ENCODE measurements at regions not wholly inside any gene's neighbourhood (a gene's known extent, or its start where the extent isn't known, plus 50 kb on each side); places are given as distances from the start of the nearest gene placed in this dataset.
A peak's percentile ranks its signal among the peaks of the same experiment; 100 is the strongest.
"Not testable (repeated sequence)": the region's sequence is repeated elsewhere in the genome, so short reads cannot be mapped to it uniquely, and the experiment has no call there.

DNA sequence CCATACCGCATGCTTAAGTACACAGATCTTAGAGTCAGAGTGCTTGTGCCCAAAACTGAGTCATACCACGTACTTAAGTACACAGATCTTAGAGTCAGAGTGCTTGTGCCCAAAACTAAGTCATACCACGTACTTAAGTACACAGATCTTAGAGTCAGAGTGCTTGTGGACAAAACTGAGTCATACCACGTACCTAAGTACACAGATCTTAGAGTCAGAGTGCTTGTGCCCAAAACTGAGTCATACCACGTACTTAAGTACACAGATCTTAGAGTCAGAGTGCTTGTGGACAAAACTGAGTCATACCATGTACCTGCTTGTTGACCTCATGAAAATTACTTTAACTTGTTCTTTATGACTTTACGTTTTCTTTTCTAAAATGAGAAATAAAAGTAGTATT, 233.7 kb upstream of the NETO1 start:
- not testable (repeated sequence) for DNase-seq (ENCODE audit: low spot score)

DNA sequence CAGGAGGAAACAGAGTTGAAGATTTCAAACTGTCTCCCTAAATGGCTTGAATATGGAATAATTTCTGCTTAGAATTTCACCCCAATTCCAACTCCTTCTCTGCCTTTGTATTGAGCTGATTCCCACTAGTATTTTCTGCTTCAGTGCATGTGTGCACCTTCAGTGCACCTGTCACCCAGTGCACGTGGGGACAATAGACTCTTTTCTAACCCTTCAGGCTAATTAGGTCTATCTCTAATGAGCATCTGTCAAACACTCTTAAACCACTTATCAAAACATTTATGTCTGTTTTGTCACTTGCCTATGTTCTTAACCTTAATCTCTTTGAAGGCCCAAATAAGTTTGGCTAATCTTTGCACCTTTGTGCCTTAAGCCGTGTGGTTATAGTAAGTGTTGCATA, 232.0 kb upstream of the NETO1 start:
- DNase-seq (ENCODE audit: low spot score): no peak

DNA sequence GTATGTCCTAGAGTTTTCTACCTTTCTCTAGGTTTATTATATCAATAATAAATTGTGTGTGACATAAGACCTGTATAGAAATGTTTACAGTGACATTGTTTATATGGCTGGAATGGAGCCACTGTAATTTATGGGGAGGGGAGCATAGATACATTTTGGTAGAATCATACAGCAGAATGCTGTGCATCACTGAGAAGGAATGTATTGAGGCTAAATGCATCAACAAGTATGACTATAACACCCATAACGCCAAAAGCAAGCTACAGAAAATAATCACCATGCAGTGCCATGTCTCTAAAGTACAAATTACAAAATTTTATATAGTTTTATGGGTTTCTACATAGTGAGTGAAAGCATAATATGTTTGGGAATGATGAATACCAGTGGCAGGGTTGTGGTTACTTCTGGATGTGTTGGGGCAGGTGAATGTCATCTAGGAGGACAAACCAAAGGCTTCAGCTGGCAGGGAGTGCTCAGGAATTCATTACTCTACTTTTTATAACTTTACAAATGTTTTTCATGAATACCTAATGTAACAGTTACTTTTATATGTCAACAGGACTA, 226.0 kb upstream of the NETO1 start:
- no peak for DNase-seq (ENCODE audit: low spot score)

DNA sequence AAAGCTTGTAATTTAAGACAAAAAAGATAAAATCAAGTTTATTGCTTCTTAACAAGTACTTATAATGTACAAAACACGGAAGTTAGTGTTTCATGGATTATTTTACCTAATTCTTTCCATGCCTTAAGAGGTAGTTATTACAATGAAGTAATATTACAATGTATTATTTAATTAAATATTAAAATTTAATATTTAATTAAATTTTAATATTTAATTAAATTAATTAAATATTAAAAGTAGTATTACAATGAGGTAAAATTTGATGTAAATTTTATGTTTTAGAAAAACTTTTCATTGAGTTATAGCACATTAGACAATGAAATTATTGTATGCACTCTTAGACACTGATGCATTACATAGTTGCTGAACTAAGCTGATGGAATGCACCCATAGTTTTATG, 220.7 kb upstream of the NETO1 start:
- DNase-seq (ENCODE audit: low spot score): no peak

DNA sequence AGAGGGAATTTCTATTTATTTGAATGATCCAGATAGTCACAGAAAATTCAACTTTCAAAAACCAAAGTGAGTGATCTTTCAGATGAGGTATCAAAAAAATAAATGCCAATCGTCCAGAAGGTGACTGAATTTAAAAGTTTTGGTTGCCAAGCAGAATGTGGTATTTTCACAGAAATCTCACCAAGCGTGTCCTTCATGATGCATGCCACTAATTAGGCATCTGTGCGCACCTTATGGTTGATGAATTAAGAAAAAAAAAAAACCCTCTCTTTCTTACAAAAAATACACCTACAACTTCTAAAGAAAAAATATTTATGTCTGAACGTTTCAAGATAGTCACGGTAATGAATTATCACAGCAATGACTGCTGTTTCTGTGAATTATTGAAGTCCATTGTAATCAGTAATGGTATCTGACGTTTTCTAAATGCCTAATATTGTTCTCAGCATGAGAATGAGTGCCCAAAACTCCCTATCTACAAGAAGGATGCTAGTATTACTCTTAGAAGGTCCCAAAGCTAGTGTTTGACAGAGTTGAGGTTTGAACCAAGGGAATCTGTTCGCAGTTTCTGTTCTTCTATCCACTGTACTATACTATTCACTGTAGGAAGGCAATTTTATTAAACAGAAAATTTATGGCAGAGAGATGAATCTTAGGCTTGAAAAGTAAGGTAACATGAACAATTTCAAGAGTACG, 219.6 kb upstream of the NETO1 start:
- no peak for DNase-seq (ENCODE audit: low spot score)

- no peak for DNase-seq (ENCODE audit: low spot score)
These were observed 212.1 kb upstream of the NETO1 start for GRCh38 chr18:73079920-73080319.

GRCh38 chr18:73060666-73061288, 193.0 kb upstream of the NETO1 start:
- DNase-seq (ENCODE audit: low spot score): no peak

GRCh38 chr18:73059280-73059679, 191.5 kb upstream of the NETO1 start:
- no peak for DNase-seq (ENCODE audit: low spot score)

GRCh38 chr18:73047688-73048087, 179.9 kb upstream of the NETO1 start:
- DNase-seq (ENCODE audit: low spot score): no peak

- DNase-seq (ENCODE audit: low spot score): no peak
These were observed 177.2 kb upstream of the NETO1 start for GRCh38 chr18:73045037-73045436.

DNA sequence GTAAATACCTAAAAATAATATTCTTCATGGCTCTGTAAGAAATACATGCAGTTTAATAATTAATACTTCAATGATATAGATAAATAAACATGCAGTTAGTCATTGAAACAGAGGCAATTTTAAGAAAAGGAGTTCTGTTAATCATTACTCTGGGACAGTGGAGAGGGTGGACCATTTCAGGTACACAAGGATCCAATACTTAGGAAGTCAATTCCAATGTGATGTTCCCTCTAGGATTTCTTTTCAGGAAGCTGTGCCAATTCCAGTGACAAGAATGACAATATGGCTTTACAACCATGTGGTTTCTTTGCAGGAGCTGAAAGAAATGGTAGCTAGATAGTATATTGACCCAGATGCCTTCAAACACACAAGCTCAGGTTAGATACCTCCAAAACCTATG, 175.8 kb upstream of the NETO1 start:
- DNase-seq (ENCODE audit: low spot score): no peak

DNA sequence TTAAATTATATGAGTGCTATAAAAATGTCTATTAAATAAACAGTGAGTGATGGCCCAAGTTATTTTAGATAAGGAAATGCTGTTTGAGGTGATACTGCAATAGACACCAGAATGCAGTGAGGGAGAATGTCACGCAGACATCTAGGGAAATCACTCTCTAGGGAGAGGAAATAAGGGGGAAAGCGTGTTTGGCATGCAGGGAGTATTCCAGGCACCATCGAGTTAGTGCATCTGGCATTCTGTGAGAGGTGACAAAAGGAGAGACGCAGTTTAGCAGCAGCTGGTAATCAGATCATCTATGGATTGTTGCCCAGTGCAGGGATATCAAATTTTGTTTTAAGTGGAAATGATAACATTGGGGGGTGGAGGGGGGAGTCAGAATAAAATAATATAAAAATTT, 175.4 kb upstream of the NETO1 start:
- no peak for DNase-seq (ENCODE audit: low spot score)

DNA sequence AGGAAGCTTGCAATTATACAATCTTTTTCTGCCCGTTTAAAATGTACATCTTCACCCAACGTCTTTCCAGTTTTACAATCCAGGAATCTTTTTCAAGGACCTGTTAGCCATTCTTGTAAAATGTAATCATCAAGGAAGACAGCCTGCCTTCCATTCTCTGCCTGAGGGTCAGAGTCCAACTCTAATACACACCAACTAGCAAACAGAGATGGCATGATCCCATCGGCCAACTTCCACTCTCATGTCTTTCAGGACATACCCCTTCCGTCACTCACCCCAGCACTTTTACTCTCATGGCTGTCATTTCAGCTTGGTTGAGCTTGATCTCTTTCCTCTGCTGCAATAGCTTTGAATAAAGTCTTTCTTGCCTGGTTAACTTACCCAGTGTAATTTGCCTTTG, 172.5 kb upstream of the NETO1 start:
- DNase-seq (ENCODE audit: low spot score): no peak

DNA sequence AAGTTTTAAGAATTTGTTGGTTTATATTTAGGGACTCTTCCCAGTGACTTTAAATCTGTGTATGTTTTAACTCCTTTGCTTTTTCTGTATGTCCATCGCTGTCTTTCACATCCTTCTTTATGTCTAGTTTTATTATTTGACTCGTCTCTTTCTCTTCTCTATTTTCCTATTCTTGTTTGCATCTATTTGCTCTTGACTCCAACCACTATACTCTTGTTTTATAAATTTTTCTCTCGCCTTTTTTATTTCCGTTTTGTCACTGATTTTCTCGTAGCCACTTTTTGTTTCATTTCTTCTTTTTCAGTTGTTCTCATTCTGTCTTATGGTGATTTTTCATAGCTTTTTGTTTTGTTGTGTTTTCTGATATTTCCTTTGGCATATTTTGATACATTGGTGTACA, 170.5 kb upstream of the NETO1 start:
- no peak for DNase-seq (ENCODE audit: low spot score)

GRCh38 chr18:73023975-73024374, 156.2 kb upstream of the NETO1 start:
- DNase-seq (ENCODE audit: low spot score): no peak

- DNase-seq (ENCODE audit: low spot score): no peak
These were observed 141.9 kb upstream of the NETO1 start for GRCh38 chr18:73009691-73010090.

DNA sequence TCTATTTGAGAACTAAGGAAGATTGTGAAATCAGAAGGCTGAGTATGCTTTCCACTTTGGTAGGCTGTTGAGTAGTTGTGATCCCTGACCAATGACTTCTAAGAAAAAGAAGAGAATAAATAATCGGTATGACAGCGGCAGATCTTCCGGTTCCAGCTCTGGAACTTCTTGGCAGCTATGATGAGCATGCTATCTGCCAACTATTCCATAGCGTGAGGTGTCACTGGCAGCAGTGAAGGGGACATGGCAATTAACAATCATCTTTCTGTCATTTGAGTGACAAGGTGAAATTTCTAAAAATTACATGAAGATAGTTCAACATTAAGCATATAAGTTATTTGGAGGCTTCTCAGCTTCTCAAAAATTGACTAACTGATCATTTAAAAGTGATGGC, 140.1 kb upstream of the NETO1 start:
- DNase-seq (ENCODE audit: low spot score): no peak

DNA sequence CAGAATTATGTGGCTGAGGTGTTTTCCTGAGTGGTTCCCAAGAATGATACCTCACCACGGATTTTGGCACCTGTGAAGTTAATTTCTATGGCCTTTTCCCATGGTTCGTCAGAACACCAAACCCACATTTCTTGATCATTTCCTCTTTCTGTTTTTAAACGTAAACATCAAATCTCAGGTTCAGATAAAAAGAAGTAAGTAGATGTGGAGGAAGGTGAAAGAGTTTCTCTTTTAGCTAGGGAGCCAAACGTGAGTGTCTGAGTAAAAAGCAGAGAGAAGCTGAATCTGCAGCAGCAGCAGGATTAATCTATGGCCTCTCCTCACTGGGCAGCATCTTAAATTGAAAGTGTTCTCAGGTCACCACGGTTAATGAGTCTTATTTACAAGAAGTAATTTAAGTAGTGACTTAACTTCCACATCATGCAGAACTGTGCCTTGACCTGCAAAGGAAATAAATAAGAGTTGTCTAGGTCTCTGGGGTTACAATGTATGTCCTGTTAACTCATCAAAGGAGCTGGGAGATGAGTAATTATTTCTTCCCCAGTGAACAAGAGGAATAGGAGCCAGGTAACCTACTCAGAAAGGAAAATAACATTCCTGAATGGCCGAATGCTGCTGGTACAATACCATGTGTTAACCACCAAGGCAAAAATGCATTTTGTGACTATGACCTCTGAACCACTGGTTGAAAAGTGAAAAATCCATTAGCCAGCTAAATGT, 139.6 kb upstream of the NETO1 start:
- no peak for DNase-seq (ENCODE audit: low spot score)

- DNase-seq (ENCODE audit: low spot score): no peak
These were observed 138.5 kb upstream of the NETO1 start for GRCh38 chr18:73006331-73006730.

GRCh38 chr18:73004260-73004659, 136.5 kb upstream of the NETO1 start:
- DNase-seq (ENCODE audit: low spot score): no peak

GRCh38 chr18:72999971-73000607, 132.3 kb upstream of the NETO1 start:
- no peak for DNase-seq (ENCODE audit: low spot score)

DNA sequence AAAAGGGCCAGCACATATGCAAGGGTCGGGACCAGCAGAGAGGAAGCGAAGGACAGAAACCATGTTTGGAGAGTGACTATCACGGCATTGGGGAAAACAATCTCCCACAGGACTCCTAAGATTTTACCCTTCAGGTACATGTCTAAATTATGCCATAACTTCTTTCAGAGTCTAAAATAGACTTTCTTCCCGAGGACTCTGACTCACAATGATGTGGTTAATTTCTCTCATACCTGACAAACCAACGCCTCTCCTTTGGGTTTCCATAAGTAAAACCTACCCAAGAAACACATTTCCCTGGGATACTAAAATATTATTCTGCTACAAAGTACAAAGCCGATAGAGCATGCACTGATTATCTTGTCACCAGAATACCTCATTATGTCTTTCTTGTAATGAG, 127.8 kb upstream of the NETO1 start:
- peak; percentile 10 for DNase-seq (ENCODE audit: low spot score)

DNA sequence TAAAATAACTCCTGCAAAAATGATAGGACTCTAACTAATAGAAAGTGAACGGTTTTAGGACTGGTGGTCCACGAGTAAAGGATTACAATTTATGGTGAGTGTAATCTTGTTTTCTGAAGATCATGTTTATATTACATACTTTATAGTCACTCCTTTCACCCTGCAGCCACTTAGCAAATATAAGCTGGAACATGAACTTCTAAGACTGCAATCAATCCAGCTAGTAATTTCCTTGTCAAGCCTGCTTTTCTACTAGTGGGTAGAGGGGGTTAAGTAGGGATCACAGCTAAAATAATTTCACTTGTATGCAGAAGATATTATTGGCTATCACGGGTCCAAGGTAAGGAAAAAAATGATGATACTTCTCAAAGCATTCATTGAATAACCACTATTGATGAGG, 125.5 kb upstream of the NETO1 start:
- no peak for DNase-seq (ENCODE audit: low spot score)
